NB4 (cell line): ENCODE measurements at regions not wholly inside any gene's neighbourhood (a gene's known extent, or its start where the extent isn't known, plus 50 kb on each side); places are given as distances from the start of the nearest gene placed in this dataset.
A peak's percentile ranks its signal among the peaks of the same experiment; 100 is the strongest.

Source experiments
- DNase-seq: peaks from one replicate; pipeline ENCODE4 v3.0.0; 2010; ENCODE audit warnings: low read depth
- H3K4me3 ChIP-seq: one replicate; pipeline ENCODE4 v1.5.1; 2011; ENCODE audit warnings: mild to moderate bottlenecking, low read depth, low read length, moderate library complexity
- MYC ChIP-seq: IDR thresholded peaks from 2 replicates; pipeline ENCODE4 v1.6.1; 2011; ENCODE audit warnings: low read depth, low read length
- POLR2A ChIP-seq: IDR thresholded peaks from 2 replicates; pipeline ENCODE4 v1.6.1; 2011; ENCODE audit warnings: mild to moderate bottlenecking; ENCODE audit not compliant: insufficient read length; ENCODE audit errors: extremely low read depth
- TF ChIP-seq, protein P1 (sequence below): IDR thresholded peaks from 2 replicates; pipeline ENCODE4 v1.6.1; 2011; ENCODE audit warnings: low read depth, low read length
- TF ChIP-seq, protein P2 (sequence below): IDR thresholded peaks from one replicate; pipeline ENCODE4 v1.5.1; 2012; ENCODE audit warnings: low read depth, low read length

DNA sequence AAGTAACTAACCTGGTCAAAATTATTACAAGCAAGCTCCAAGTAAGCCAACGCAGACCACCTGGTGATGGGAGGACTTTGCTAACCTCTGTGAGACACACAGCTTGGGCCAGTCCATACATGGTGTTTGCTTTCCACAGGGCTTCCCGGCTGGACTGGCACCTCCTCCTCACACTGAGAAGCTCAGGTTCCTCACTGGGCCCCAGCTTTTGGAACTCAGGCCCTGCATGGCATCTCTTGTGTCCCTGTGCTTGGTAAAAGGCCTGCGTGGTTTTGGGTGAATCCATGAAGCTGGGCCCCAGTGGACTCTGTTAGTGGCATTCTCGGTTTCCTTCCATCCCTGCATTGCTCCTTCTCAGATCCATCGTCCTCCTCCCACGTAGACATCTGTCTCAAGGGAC is 123.4 kb downstream of the VAPA start:
- no peak for DNase-seq
- TF ChIP-seq POLR2A (no peak), MYC (no peak)
- TF ChIP-seq, protein P1, sequence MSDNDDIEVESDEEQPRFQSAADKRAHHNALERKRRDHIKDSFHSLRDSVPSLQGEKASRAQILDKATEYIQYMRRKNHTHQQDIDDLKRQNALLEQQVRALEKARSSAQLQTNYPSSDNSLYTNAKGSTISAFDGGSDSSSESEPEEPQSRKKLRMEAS, result no peak
- TF ChIP-seq, protein P2, sequence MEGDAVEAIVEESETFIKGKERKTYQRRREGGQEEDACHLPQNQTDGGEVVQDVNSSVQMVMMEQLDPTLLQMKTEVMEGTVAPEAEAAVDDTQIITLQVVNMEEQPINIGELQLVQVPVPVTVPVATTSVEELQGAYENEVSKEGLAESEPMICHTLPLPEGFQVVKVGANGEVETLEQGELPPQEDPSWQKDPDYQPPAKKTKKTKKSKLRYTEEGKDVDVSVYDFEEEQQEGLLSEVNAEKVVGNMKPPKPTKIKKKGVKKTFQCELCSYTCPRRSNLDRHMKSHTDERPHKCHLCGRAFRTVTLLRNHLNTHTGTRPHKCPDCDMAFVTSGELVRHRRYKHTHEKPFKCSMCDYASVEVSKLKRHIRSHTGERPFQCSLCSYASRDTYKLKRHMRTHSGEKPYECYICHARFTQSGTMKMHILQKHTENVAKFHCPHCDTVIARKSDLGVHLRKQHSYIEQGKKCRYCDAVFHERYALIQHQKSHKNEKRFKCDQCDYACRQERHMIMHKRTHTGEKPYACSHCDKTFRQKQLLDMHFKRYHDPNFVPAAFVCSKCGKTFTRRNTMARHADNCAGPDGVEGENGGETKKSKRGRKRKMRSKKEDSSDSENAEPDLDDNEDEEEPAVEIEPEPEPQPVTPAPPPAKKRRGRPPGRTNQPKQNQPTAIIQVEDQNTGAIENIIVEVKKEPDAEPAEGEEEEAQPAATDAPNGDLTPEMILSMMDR, result no peak
- H3K4me3 ChIP-seq, result no peak overlapping the region

DNA sequence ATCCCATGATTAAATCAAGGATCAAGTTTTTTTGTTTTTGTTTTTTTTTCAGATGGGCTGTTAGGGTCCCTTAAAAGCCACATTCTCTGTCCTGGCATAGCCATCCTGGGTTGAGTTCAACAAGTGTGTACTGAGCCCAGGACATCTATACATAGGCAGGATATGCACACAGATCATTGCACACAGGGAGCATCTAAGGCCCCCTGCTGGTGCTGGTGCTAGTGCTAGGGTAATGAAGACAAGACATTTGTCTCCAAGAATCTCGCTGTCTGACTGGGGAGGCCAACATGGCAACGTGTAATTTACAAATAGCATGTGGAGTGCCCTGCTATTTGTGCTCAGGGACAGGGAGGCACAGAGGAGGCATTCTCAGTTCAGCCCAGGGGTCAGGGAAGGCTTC is 124.5 kb downstream of the VAPA start:
- peak; percentile 23 for DNase-seq
- H3K4me3 ChIP-seq, result no peak overlapping the region
- TF ChIP-seq MYC (no peak), POLR2A (no peak)
- TF ChIP-seq, protein P1, result no peak
- TF ChIP-seq, protein P2, result no peak

DNA sequence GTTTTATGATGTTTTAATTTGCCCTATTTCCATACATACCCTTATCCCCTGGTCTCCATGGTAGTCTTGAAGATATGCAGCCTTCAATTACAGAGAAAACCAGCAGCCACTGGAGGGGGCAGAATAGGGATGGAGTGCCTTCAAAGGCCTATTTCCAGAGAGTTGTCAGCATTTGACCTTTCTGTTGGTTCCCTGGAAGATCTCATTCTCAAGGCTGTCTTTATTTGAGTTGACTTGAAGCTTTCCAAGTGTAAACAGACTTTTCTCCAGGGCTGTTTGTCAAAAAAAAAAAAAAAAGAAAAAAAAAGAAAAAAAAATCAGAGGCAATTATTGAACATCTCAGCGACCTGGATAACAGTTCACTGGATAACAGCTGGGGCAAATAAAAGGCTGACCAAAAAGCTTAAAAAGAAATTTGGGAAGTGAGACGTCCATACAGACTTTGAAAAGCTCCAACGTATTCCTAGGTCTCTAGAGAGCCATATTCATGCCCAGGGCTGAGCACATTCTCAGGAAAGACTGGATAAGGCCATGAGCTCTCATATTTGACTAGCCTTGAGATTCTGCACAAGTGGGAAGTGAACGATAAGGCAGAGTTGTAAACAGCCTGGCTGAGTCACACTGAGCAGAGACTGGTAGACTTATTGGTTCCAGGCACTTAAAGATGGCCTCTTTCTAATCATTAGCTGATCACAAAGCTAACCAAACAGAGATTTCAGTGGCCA is 126.6 kb downstream of the VAPA start:
- H3K4me3 ChIP-seq, result no peak overlapping the region
- TF ChIP-seq, protein P2, result no peak
- TF ChIP-seq POLR2A (no peak), MYC (no peak)
- TF ChIP-seq, protein P1, result no peak
- DNase-seq, result no peak

DNA sequence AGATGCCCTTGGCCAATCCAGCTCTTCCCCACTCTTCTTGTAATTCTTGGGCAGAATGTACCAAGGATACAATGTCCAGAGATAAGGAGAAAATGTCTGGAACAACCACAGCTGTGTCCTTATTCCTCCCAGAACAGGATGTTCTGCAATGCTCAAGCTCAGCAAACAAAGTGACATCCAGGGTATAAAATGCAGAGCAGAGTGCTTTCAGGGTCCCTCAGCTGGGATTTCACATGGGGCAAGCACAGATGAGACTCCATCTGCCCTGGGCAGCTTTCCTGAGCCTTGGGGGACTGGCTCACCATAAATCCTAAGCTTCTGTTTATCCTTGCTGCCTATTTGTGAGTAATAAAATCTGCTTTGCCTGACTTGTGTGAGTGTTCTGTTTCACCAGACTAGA is 127.4 kb downstream of the VAPA start:
- H3K4me3 ChIP-seq, result no peak overlapping the region
- TF ChIP-seq, protein P1, result no peak
- TF ChIP-seq MYC (no peak), POLR2A (no peak)
- TF ChIP-seq, protein P2, result no peak
- no peak for DNase-seq

DNA sequence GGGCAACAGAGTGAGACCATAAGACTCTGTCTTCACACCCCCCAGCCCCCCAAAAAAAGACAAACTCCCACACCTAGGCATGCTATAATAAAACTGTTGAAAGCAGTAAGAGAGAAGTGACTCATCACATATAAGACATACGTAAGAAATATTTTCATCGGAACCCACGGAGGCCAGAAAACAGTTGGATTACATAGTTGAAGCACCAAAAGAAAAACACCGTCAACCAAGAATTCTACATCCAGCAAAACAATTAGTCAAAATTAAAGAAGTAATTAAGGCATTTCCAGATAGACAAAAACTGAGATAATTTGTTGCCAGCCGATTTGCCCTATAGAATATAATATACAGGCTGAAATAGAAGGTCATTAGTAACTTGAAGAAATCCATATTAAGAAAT is 128.7 kb downstream of the VAPA start:
- no peak for DNase-seq
- TF ChIP-seq POLR2A, result no peak
- TF ChIP-seq, protein P2, result no peak
- TF ChIP-seq, protein P1, result no peak
- TF ChIP-seq MYC, result no peak
- H3K4me3 ChIP-seq, result no peak overlapping the region
